ENCODE measurements at regions not wholly inside any gene's neighbourhood (a gene's known extent, or its start where the extent isn't known, plus 50 kb on each side); places are given as distances from the start of the nearest gene placed in this dataset.
"Not testable (repeated sequence)": the region's sequence is repeated elsewhere in the genome, so short reads cannot be mapped to it uniquely, and the experiment has no call there.

GRCh38 chr14:86777963-86778602 is 1214.9 kb downstream of the GALC start:
- no peak for DNase-seq (ENCODE audit: low spot score)
- intact Hi-C loops (cut with DNase I): no loop called here

DNA sequence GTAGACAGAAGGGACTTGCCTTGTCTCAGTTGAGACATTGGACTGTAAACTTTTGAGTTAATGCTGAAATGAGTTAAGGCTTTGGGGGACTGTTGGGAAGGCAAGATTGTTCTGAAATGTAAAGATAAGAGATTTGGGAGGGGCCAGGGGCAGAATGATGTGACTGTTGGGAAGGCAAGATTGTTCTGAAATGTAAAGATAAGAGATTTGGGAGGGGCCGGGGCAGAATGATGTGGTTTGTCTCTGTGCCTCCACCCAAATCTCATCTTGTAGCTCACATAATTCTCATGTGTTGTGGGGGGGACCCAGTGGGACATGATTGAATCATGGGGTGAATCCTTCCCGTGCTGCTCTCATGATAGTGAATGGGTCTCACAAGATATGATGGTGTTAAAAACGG is 1217.1 kb downstream of the GALC start:
- intact Hi-C loops (cut with DNase I): not testable (repeated sequence)

GRCh38 chr14:86774916-86775315 is 1218.1 kb downstream of the GALC start:
- no peak for DNase-seq (ENCODE audit: low spot score)
- intact Hi-C loops (cut with DNase I): no loop called here

More for the DNA sequence above, 1217.1 kb downstream of the GALC start:
- not testable (repeated sequence) for DNase-seq (ENCODE audit: low spot score)

- DNase-seq (ENCODE audit: low spot score): no peak
- intact Hi-C loops (cut with DNase I): no loop called here
These were observed 1220.9 kb downstream of the GALC start for GRCh38 chr14:86772075-86772474.

GRCh38 chr14:86770186-86770585 is 1222.8 kb downstream of the GALC start:
- intact Hi-C loops (cut with DNase I): no loop called here
- no peak for DNase-seq (ENCODE audit: low spot score)

DNA sequence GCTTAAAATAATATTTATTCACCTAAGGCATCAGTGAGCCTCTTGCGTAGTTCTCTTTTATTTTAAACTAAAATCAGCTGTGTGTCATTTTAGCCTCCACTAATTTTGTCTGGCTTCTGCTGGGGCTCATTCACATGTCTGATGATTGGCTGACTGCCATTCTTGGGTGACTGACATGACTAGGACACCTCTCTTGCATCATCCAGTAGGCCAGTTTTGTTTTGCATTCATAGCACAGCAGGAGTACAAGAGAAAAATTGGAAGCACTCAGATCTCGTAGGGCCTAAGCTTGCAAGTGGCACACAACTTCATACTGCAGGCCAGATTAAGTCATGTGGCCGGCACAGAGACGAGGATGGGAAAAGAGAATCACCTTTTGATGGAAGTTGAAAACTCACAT is 1226.5 kb downstream of the GALC start:
- intact Hi-C loops (cut with DNase I): no loop called here
- DNase-seq (ENCODE audit: low spot score): no peak

DNA sequence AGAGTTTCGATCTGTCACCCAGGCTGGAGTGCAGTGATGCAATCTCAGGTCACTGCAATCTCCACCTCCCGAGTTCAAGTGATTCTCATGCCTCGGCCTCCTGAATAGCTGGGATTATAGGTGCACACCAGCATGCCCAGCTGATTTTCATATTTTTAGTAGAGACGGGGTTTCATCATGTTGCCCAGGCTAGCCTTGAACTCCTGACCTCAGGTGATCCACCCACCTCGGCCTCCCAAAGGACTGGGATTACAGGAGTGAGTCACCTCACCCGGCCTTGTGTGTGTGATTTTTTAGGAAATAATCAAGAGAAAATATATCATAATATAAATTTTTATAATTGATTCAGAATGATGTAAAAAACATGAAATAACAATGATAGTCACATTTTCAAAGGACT is 1231.4 kb downstream of the GALC start:
- intact Hi-C loops (cut with DNase I): no loop called here
- no peak for DNase-seq (ENCODE audit: low spot score)

GRCh38 chr14:86756521-86757190 is 1226.7 kb downstream of the FLRT2 start:
- DNase-seq (ENCODE audit: low spot score): no peak
- intact Hi-C loops (cut with DNase I): no loop called here

DNA sequence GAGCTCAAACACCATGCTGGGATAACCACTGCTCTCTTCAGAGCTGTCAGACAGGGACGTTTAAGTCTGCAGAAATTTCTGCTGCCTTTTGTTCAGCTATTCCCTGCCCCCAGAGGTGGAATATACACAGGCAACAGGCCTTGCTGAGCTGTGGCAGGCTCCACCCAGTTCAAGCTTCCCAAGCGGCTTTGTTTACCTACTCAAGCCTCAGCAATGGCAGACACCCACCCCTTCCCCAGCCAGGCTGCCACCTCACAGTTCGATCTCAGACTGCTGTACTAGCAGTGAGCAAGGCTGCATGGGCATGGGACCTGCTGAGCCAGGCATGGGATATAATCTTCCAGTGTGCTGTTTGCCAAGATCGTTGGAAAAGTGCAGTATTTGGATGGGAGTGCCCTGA is 1220.5 kb downstream of the FLRT2 start:
- DNase-seq (ENCODE audit: low spot score); intact Hi-C loops (cut with DNase I): not testable (repeated sequence)

DNA sequence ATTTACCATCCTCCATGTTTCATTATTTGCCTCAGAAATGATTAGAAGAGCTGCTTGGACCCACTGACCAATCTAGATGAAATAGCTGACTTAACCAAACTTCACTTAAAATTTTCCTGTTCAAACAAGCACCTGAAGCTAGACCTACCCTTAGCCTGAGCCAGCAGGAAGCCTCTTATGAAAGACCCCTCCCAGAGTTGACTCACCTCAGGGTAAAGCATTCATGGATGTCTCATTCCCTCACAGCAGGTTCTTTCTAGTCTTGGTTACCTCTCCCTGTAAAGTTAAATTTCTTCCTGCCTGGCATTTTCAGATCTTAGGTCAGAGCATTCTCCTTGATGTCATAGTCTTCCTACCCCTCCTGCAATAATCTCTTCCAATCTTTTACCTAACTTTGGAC is 1209.8 kb downstream of the FLRT2 start:
- intact Hi-C loops (cut with DNase I): no loop called here
- DNase-seq (ENCODE audit: low spot score): no peak

DNA sequence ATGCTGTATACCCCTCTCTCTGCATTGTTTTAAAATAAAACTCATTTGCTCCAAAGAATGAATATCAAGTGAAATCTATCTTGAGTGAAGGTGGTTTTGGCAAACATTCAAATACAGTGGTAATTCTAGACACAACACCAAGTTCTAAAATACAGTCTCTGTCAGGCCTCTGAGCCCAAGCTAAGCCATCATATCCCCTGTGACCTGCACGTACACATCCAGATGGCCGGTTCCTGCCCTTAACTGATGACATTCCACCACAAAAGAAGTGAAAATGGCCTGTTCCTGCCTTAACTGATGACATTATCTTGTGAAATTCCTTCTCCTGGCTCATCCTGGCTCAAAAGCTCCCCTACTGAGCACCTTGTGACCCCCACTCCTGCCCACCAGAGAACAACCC is 1201.5 kb downstream of the FLRT2 start:
- DNase-seq (ENCODE audit: low spot score); intact Hi-C loops (cut with DNase I): not testable (repeated sequence)

DNA sequence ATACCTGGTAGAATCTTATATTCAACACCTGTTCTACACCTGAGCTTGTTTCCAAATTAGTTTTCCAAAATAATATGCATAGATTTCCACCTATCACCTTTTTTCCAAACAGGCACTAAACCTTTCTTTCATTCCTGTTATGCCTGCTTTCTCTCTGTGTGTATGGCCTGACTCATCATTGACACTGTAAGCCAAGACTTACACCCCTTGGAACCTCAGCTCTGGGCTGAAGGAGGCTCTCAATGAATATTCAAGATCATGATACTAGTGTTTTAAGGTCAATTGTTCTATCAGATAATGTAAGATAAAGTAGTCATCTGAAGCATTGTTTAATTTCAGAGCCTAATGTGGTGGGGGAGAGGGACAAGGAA is 1193.3 kb downstream of the FLRT2 start:
- intact Hi-C loops (cut with DNase I): no loop called here

DNA sequence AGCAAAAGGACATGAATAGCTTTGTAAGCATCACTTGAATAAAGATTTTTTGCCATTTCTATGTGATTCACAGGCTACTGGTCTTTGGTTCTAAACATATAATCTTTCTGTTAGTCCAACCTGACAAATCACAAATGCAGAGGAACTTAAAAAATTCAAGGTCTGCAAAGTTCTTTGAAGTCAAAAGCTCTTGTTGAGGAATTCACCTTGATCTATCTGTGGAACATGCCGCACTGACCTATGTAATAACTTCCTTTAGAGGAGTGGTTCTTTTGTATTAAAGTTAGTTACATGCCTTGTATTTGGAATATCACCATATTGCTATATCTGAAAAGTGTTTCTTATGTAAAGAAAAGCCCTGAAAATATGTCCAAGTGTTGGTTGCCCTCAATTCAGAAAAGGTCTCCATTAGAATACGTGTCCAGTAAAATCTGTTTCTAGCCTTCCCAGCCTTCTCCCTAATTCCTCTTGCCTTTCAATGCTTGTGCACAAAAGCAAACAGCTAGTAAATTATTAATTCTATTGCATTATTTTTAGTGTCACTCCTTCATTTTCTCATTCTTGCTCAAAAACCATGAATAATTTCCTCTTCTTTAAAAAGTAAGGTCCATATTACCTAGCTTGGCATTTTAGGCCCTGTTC is 1192.8 kb downstream of the FLRT2 start:
- intact Hi-C loops (cut with DNase I): no loop called here
- no peak for DNase-seq (ENCODE audit: low spot score)

More for the DNA sequence above, 1193.3 kb downstream of the FLRT2 start:
- DNase-seq (ENCODE audit: low spot score): no peak

GRCh38 chr14:86714575-86714974 is 1184.6 kb downstream of the FLRT2 start:
- intact Hi-C loops (cut with DNase I): no loop called here
- DNase-seq (ENCODE audit: low spot score): no peak

GRCh38 chr14:86714153-86714552 is 1184.2 kb downstream of the FLRT2 start:
- intact Hi-C loops (cut with DNase I): no loop called here
- no peak for DNase-seq (ENCODE audit: low spot score)

GRCh38 chr14:86712727-86713126 is 1182.8 kb downstream of the FLRT2 start:
- DNase-seq (ENCODE audit: low spot score): no peak
- intact Hi-C loops (cut with DNase I): no loop called here

GRCh38 chr14:86712176-86712575 is 1182.2 kb downstream of the FLRT2 start:
- DNase-seq (ENCODE audit: low spot score): no peak
- intact Hi-C loops (cut with DNase I): no loop called here

DNA sequence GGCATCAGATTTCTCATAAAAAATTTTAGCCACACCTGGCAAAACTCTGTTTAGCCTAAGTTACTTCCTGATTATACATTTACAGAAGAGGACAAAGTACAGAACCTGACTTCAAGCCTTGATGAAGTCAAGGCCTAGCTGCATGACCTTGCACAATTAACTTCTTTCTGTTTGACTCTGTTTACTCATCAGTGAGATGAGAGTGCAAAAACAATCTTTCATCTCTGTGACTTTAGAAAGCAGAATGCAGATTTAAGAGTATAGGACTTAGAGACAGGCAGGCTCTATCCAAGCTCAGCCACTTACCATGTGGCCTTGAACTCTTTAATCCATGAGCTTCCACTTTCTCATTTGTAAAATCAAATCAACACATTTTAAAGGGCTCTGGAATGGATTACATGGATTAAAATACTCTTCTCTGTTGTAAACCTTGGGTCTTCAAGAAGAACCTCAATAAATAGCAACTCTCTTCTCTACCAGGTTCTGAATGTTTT is 1178.9 kb downstream of the FLRT2 start:
- DNase-seq (ENCODE audit: low spot score): no peak
- intact Hi-C loops (cut with DNase I): no loop called here

DNA sequence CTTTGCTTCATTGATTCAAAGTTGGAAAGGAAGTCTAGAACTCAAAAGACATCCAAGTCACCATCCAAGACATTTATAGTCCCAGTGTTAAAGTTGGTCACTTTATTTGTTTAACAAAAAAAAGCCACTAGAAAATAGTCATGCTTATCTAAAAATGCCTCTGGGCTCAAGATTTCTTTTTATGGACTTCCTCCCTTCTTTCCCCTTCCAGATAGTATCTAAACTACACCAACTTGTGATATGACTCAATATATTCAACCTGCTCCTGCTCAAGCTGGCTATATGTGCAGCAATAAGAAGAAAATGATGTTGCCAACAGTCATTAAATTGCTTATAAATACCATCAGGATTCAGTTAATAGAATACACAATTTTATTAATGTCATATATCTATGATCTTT is 1177.1 kb downstream of the FLRT2 start:
- no peak for DNase-seq (ENCODE audit: low spot score)
- intact Hi-C loops (cut with DNase I): no loop called here

DNA sequence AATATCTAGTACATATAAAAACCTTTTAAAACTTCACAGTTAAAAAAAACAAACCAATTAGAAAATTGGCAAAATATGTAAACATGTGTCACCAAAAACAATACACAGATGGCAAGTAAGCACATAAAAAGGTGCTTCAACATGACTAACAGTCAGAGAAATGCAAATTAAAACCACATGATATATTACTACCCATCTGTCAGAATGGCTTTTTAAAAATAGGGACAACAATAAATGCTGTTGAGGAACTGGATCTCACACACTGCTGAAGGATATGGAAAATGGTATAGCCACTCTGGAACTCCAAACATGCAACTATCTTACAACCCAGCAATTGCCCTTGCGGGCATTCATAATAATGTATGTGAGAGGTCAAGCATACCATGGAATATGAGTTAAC is 1153.6 kb downstream of the FLRT2 start:
- intact Hi-C loops (cut with DNase I): no loop called here
- DNase-seq (ENCODE audit: low spot score): no peak

DNA sequence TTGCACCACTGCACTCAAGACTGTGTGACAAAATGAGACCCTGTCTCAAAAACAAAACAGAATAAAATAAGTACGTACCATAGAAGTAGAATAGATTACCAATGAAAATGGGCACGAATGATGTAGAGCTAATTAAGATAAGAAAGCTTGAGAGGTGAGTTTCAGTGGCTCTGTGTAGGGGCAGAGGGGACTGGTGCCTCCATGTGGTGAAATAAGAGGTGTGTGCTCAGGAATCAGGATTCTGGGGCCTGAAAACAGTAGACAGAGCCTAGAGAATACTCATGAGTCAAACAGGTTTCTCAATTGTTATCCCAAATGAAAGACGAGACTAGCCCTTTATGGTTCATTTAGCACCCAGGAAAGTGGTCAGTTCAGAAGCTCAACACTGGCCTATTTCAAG is 1145.1 kb downstream of the FLRT2 start:
- DNase-seq (ENCODE audit: low spot score): no peak
- intact Hi-C loops (cut with DNase I): no loop called here

All from posterior vena cava (tissue), 2 donors.